HepG2 (cell line): ENCODE measurements at regions not wholly inside any gene's neighbourhood (a gene's known extent, or its start where the extent isn't known, plus 50 kb on each side); places are given as distances from the start of the nearest gene placed in this dataset.
A peak's percentile ranks its signal among the peaks of the same experiment; 100 is the strongest.

ENCODE experiments used
- ATAC-seq: fragments of 200-7000 bp; cut with Tn5 transposase; 3 replicates; pipeline ENCODE4 v1.9.1; 2020; ENCODE audit warnings: mild to moderate bottlenecking, moderate library complexity
- BruUV-seq: library from RNA; stranded (reverse); fragments of 400-500 nt; replicated peaks from 2 replicates; lab custom pipeline; 2021; lab: Mats Ljungman, UMichigan
- CTCF ChIA-PET: fragments of 300-600 bp; formaldehyde crosslinking; extraction: SDS; loops from one replicate; lab custom pipeline; 2021; ENCODE audit warnings: low total read pairs, inconsistent platforms, low intra/inter-chr PET ratio; lab: Yijun Ruan, JAX
- POLR2A ChIA-PET: fragments of 350-600 bp; sonication (Branson Sonifier 250); formaldehyde crosslinking; loops from one replicate; lab custom pipeline; 2020; ENCODE audit warnings: antibody characterized with exemption, inconsistent platforms; lab: Yijun Ruan, JAX
- DNase-seq: peaks from one replicate; pipeline ENCODE4 v3.0.0-alpha.2; 2015; ENCODE audit warnings: low spot score
- FAIRE-seq: peaks from 3 replicates; lab custom pipeline; 2011; peaks lifted over from hg19 to GRCh38; lab: Jason Lieb, UNC
- H2AFZ ChIP-seq: one replicate; pipeline ENCODE4 v1.6.1; 2011; ENCODE audit warnings: low read length, inconsistent platforms
- H3K27ac ChIP-seq: fragments of 300-600 bp; 3 replicates; pipeline ENCODE4 v1.8.0; 2011; ENCODE audit warnings: mixed run types, mild to moderate bottlenecking, mixed read lengths, low read length, inconsistent platforms; ENCODE audit not compliant: insufficient read depth; ENCODE audit errors: extremely low read length
- H3K27me3 ChIP-seq, 2 experiments: fragments of 200-600 bp in 1 of 2; 2 replicates in 1 of 2; 3 replicates in 1 of 2; pipeline versions ENCODE4 v1.6.0 to v1.8.0; 2011; ENCODE audit warnings: low read length in 2 of 2, mild to moderate bottlenecking in 2 of 2, moderate library complexity in 2 of 2, inconsistent platforms in 1 of 2; ENCODE audit not compliant: insufficient read depth in 2 of 2, control insufficient read depth in 1 of 2
- H3K36me3 ChIP-seq, 2 experiments: fragments of 200-600 bp in 1 of 2; replicated peaks in 1 of 2; 2 replicates in 1 of 2; 3 replicates in 1 of 2; pipeline versions ENCODE4 v1.5.1 to v1.8.0; 2011; ENCODE audit warnings: low read length in 2 of 2, inconsistent platforms in 1 of 2; ENCODE audit not compliant: insufficient read depth in 2 of 2, control insufficient read depth in 1 of 2
- H3K4me1 ChIP-seq: 2 replicates; pipeline ENCODE4 v1.5.1; 2012; ENCODE audit warnings: low read length, inconsistent platforms; ENCODE audit not compliant: insufficient read depth
- H3K4me2 ChIP-seq: 2 replicates; pipeline ENCODE4 v1.6.0; 2011; ENCODE audit warnings: low read depth, low read length, inconsistent platforms
- H3K4me3 ChIP-seq, 3 experiments: fragments of 200-600 bp in 1 of 3; sonication (generic), shearing (Covaris generic) in 1 of 3; replicated peaks in 1 of 3; 2 replicates each; pipeline ENCODE4 v1.5.1; 2011 to 2016; ENCODE audit warnings: low read length in 3 of 3, inconsistent platforms in 2 of 3, low read depth in 2 of 3, mild to moderate bottlenecking in 2 of 3, control low read depth in 1 of 3, mixed read lengths in 1 of 3; ENCODE audit not compliant: insufficient read depth in 1 of 3
- H3K79me2 ChIP-seq: one replicate; pipeline ENCODE4 v1.6.1; 2011; ENCODE audit warnings: low read length, inconsistent platforms; ENCODE audit not compliant: insufficient read depth
- H3K9ac ChIP-seq: 2 replicates; pipeline ENCODE4 v1.6.0; 2011; ENCODE audit warnings: mild to moderate bottlenecking, low read depth, low read length, inconsistent platforms; ENCODE audit not compliant: insufficient read depth
- H3K9me3 ChIP-seq: 2 replicates; pipeline ENCODE4 v1.5.1; 2012; ENCODE audit warnings: mild to moderate bottlenecking, low read length
- H4K20me1 ChIP-seq: 2 replicates; pipeline ENCODE4 v1.6.0; 2011; ENCODE audit warnings: inconsistent platforms, mild to moderate bottlenecking, low read length, moderate library complexity; ENCODE audit not compliant: insufficient read depth
- ERF ChIP-seq: IDR thresholded peaks from 2 replicates; pipeline ENCODE4 v1.6.1; 2018; ENCODE audit warnings: missing biosample characterization, missing genetic modification reagents
- FLYWCH1 ChIP-seq: sonication (generic); formaldehyde crosslinking; IDR thresholded peaks from 2 replicates; pipeline ENCODE4 v1.8.1; 2023; ENCODE audit warnings: mild to moderate bottlenecking, missing genetic modification reagents
- IKZF4 ChIP-seq: sonication (generic); formaldehyde crosslinking; IDR thresholded peaks from 2 replicates; pipeline ENCODE4 v1.5.1; 2020; ENCODE audit warnings: borderline replicate concordance, mild to moderate bottlenecking, low read depth, missing genetic modification reagents; ENCODE audit errors: not compliant biosample characterization
- MAFF ChIP-seq: IDR thresholded peaks from 2 replicates; pipeline ENCODE4 v1.6.1; 2011; ENCODE audit warnings: low read depth, low read length, improper control_type of control experiment
- MAFK ChIP-seq, 2 experiments: IDR thresholded peaks in 1 of 2; conservative IDR thresholded peaks in 1 of 2; 2 replicates each; pipeline ENCODE4 v1.6.1; 2011; ENCODE audit warnings: improper control_type of control experiment in 2 of 2, low read length in 2 of 2
- MAZ ChIP-seq, 2 experiments: sonication (generic) in 1 of 2; formaldehyde crosslinking in 1 of 2; IDR thresholded peaks; 2 replicates each; pipeline versions ENCODE4 v1.5.0 to v1.6.1; 2012 to 2020; ENCODE audit warnings: low read depth in 2 of 2, mild to moderate bottlenecking in 2 of 2, borderline replicate concordance in 1 of 2, improper control_type of control experiment in 1 of 2, low read length in 1 of 2, missing genetic modification reagents in 1 of 2, moderate library complexity in 1 of 2
- PRDM10 ChIP-seq: sonication (generic); formaldehyde crosslinking; IDR thresholded peaks from 2 replicates; pipeline ENCODE4 v1.4.0; 2020; ENCODE audit warnings: low read depth, missing genetic modification reagents
- TFAP4 ChIP-seq: sonication (generic); IDR thresholded peaks from 2 replicates; pipeline ENCODE4 v1.6.1; 2016; ENCODE audit warnings: low read depth, borderline replicate concordance
- ZNF160 ChIP-seq: sonication (generic); formaldehyde crosslinking; IDR thresholded peaks from 2 replicates; pipeline ENCODE4 v1.8.0; 2022; ENCODE audit warnings: mild to moderate bottlenecking, inconsistent platforms, missing genetic modification reagents
- ZNF605 ChIP-seq: sonication (generic); formaldehyde crosslinking; IDR thresholded peaks from 2 replicates; pipeline ENCODE4 v1.8.0; 2022; ENCODE audit warnings: mild to moderate bottlenecking, missing genetic modification reagents
- WGBS: methylation state at CpG from one replicate; pipeline ENCODE4 v1.1.6; 2017; ENCODE audit warnings: low lambda C conversion rate; 5-methylcytosine and 5-hydroxymethylcytosine counted together
- in situ Hi-C: cut with HindIII; loops from 2 replicates; pipeline ENCODE4 v1.10.0; 2017; ENCODE audit warnings: low pct_unique_long_range_greater_than_20kb; ENCODE audit not compliant: extremely low pct_ligation_motif_present
- intact Hi-C: fragments of 100-400 bp; cut with micrococcal nuclease; formaldehyde crosslinking; loops from one replicate; pipeline ENCODE4 v1.10.0; 2022; ENCODE audit not compliant: unreplicated experiment

GRCh38 chr7:31408140-31408729, 67.7 kb upstream of the NEUROD6 start:
- Histone ChIP-seq H3K4me3 (no peak overlapping the region), H3K9ac (no peak overlapping the region), H3K27me3 (no peaks in the 10 kb centered on the region), H4K20me1 (no peaks in the 10 kb centered on the region), H2AFZ (no peak overlapping the region), H3K9me3 (no peaks in the 10 kb centered on the region), H3K4me2 (no peak overlapping the region), H3K27ac (no peak overlapping the region), H3K4me1 (no peaks in the 10 kb centered on the region), H3K79me2 (no peaks in the 10 kb centered on the region), H3K36me3 (no peaks in the 10 kb centered on the region)
- TF ChIP-seq IKZF4 (CRISPR knock-in tag), result no peak
- TF ChIP-seq ERF (CRISPR knock-in tag), result no peak
- no peak for TF ChIP-seq ZNF605 (CRISPR knock-in tag)
- peak; percentile 31; the same call in 1 of the 2 replicates for TF ChIP-seq MAFF
- TF ChIP-seq MAFK (conservative IDR thresholded peaks at IDR 0.05 in 1 of 2, IDR thresholded peaks at IDR 0.05 in 1 of 2; ENCODE audit: low read length in 2 of 2), result peak; percentile 23 to 60; a peak in 2 of 4 replicates
- no peak for FAIRE-seq
- in situ Hi-C loops (no loop called here), intact Hi-C loops (no loop called here)
- DNase-seq, result no peak
- BruUV-seq, result no TSS peak
- ChIA-PET CTCF (no interaction called here), POLR2A (no interaction called here)
- no peak for ATAC-seq
- WGBS, result 16% methylated on average over 3 of the region's 3 CpGs

GRCh38 chr7:31410265-31410664, 69.7 kb upstream of the NEUROD6 start:
- H3K4me2 ChIP-seq, result no peak overlapping the region
- no peaks in the 10 kb centered on the region for H4K20me1 ChIP-seq
- intact Hi-C loops, result no loop called here
- in situ Hi-C loops, result no loop called here
- no peak overlapping the region for H2AFZ ChIP-seq
- no peaks in the 10 kb centered on the region for H3K79me2 ChIP-seq
- 15% methylated on average over 2 of the region's 2 CpGs for WGBS
- H3K9ac ChIP-seq, result no peak overlapping the region
- ATAC-seq (no peak), FAIRE-seq (no peak), DNase-seq (no peak)
- H3K9me3 ChIP-seq, result no peaks in the 10 kb centered on the region
- ChIA-PET POLR2A (no interaction called here), CTCF (no interaction called here)
- no peaks in the 10 kb centered on the region for H3K36me3 ChIP-seq
- no peak overlapping the region for H3K27ac ChIP-seq
- H3K4me3 ChIP-seq, result no peak overlapping the region
- H3K4me1 ChIP-seq, result no peaks in the 10 kb centered on the region
- H3K27me3 ChIP-seq, result no peaks in the 10 kb centered on the region
- BruUV-seq, result no TSS peak
- TF ChIP-seq PRDM10 (CRISPR knock-in tag) (no peak), ZNF160 (no peak), MAZ (IDR thresholded peaks at IDR 0.05; ENCODE audit: borderline replicate concordance, low read depth, low read length) (no peak), MAZ (CRISPR knock-in tag; IDR thresholded peaks at IDR 0.05; ENCODE audit: low read depth) (no peak), FLYWCH1 (CRISPR knock-in tag) (no peak), TFAP4 (no peak), MAFF (no peak)
